Cardiac fibroblast (primary cell): ENCODE measurements at regions not wholly inside any gene's neighbourhood (a gene's known extent, or its start where the extent isn't known, plus 50 kb on each side); places are given as distances from the start of the nearest gene placed in this dataset.

ENCODE experiments used
- DNase-seq, 2 donors: peaks; one replicate each; pipeline versions ENCODE4 v3.0.0 to v3.0.0-alpha.2; 2010; ENCODE audit warnings: low read depth in 2 of 2
- H3K4me3 ChIP-seq, 2 donors: replicated peaks in 1 of 2; 1 replicate in 1 of 2; 2 replicates in 1 of 2; pipeline ENCODE4 v1.5.1; 2011; ENCODE audit warnings: low read depth in 2 of 2, low read length in 2 of 2, mild to moderate bottlenecking in 2 of 2, moderate library complexity in 1 of 2
- TF ChIP-seq, protein P1 (sequence below): IDR thresholded peaks from one replicate; pipeline ENCODE4 v1.5.1; 2011; ENCODE audit warnings: low read depth, mild to moderate bottlenecking, low read length, inconsistent platforms

DNA sequence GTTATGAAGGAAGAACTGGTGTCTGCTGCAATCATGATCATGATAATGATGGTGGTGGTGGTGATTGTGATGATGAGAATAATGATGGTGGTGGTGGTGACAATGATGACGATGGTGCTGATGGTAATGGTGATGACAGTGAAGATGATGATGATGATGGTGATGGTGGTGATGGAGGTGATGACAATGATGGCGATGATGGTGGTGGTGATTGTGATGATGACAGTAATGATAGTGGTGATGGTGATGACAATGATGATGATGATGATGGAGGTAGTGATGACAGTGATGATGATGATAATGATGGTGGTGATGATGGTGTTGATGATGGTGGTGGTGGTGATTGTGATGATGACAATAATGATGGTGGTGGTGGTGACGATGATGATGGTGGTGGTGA is 52.8 kb upstream of the ANO1 start:
- TF ChIP-seq, protein P1, sequence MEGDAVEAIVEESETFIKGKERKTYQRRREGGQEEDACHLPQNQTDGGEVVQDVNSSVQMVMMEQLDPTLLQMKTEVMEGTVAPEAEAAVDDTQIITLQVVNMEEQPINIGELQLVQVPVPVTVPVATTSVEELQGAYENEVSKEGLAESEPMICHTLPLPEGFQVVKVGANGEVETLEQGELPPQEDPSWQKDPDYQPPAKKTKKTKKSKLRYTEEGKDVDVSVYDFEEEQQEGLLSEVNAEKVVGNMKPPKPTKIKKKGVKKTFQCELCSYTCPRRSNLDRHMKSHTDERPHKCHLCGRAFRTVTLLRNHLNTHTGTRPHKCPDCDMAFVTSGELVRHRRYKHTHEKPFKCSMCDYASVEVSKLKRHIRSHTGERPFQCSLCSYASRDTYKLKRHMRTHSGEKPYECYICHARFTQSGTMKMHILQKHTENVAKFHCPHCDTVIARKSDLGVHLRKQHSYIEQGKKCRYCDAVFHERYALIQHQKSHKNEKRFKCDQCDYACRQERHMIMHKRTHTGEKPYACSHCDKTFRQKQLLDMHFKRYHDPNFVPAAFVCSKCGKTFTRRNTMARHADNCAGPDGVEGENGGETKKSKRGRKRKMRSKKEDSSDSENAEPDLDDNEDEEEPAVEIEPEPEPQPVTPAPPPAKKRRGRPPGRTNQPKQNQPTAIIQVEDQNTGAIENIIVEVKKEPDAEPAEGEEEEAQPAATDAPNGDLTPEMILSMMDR = no peak
- no peak overlapping the region for H3K4me3 ChIP-seq
- DNase-seq = no peak

DNA sequence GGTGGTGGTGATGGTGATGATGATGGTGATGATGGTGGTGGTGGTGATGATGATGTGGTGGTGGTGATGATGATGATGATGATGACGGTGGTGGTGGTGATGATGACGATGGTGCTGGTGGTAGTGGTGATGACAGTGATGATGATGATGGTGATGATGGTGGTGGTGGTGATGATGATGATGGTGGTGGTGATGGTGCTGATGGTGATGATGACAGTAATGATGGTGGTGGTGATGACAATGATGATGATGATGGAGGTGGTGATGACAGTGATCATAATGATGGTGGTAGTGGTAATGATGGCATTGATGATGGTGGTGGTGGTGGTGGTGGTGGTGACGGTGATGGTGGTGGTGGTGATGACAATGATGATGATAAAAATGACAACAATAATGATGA is 52.1 kb upstream of the ANO1 start:
- no peak overlapping the region for H3K4me3 ChIP-seq
- no peak for DNase-seq
- TF ChIP-seq, protein P1 = no peak

DNA sequence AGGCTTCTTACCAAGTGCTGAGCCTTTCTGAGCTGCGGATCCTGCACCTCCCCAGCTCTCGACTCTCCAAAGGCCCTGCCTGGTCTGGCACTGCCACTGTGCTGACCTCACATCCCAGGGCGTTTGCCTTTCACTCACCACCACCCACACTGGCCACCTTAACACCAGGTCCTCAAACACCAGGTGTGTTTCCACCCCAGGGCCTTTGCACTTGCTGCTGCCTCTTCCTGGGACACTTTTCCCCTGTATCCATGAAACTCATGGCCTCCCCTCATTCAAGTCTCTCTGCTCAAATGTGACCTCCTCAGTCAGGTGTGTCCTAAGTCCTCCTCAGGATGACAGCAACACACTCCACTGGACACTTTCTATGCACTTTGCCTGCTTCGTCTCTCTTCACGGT is 51.4 kb upstream of the ANO1 start:
- H3K4me3 ChIP-seq = no peak overlapping the region
- no peak for DNase-seq
- TF ChIP-seq, protein P1 = no peak

DNA sequence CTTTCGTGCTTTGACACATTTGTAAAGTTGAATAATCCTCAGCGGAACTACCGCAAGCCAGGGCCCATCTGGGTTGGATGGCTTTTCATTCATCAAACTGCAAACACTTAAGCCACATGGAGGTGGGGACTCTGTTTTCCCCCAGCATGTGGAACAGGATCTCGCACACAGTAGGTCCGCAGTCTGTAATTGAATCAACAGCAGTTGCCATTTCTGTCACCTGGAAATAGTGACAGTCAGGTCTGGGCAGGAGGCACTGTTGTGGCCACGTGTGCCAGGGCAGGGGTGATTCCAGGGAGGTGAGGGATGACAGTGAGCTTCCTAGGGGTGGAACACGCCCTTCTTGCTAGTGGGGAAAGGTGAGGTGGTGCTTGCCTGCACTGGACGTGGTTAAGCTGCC is 50.7 kb upstream of the ANO1 start:
- DNase-seq = no peak
- H3K4me3 ChIP-seq = no peak overlapping the region
- TF ChIP-seq, protein P1 = no peak

DNA sequence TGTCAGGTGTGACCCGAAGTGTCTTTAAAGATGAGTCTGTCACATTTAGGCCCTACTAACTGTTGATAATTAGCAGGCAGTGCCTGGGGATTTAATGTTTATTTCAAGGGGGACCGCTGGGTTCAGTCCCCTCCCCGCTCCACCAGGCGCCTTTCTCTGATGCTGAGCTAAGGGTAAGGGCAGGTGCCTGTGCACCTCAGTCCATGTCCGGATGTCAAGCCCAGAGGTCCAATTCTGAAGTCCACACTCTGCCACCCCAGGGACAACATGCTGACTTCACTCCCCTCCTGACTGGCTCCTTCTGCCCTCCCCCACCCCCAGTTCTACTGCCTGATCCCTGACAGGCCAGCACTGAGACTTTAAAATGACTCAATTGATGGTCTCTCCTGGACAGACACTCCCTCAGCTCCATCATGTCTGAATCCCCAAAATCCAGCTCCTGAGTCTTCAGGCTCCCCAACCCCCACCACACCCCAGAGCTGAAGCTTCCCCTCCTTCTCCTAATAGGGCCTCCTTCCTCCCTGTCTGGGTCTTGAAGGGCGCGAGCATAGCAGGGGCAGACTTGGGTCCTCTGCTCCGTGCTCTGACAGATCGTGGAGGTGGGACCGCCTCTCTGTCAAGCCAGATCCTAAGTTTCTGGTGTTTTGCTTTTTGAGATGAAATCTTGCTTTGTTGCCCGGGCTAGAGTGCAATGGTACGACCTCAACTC is 49.8 kb upstream of the ANO1 start:
- TF ChIP-seq, protein P1 = no peak
- no peak overlapping the region for H3K4me3 ChIP-seq
- DNase-seq = no peak
